WTC11 (cell line): ENCODE measurements at regions not wholly inside any gene's neighbourhood (a gene's known extent, or its start where the extent isn't known, plus 50 kb on each side); places are given as distances from the start of the nearest gene placed in this dataset.
"Not testable (repeated sequence)": the region's sequence is repeated elsewhere in the genome, so short reads cannot be mapped to it uniquely, and the experiment has no call there.

Source experiments
- ATAC-seq: fragments of 200-7000 bp; cut with Tn5 transposase; 2 replicates; pipeline ENCODE4 v1.10.0; 2021; ENCODE audit warnings: mild to moderate bottlenecking, moderate library complexity
- CTCF ChIA-PET: fragments of 300-600 bp; sonication (Branson Sonifier 250); formaldehyde crosslinking; loops from one replicate; lab custom pipeline; 2021; ENCODE audit warnings: antibody characterized with exemption; lab: Charles Lee
- POLR2A ChIA-PET: fragments of 350-600 bp; sonication (Branson Sonifier 250); formaldehyde crosslinking; loops from one replicate; lab custom pipeline; 2021; ENCODE audit warnings: antibody characterized with exemption; lab: Charles Lee
- DNase-seq: peaks from one replicate; pipeline ENCODE4 v3.0.0; 2021; ENCODE audit warnings: low spot score
- H3K27ac Mint-ChIP-seq: 2 replicates; pipeline ENCODE4 v1.8.0; 2021; ENCODE audit warnings: mixed read lengths
- H3K27me3 Mint-ChIP-seq: 2 replicates; pipeline ENCODE4 v1.8.0; 2021; ENCODE audit warnings: low read depth, mild to moderate bottlenecking, moderate library complexity, mixed read lengths
- H3K36me3 Mint-ChIP-seq: 2 replicates; pipeline ENCODE4 v1.8.0; 2021; ENCODE audit warnings: mixed read lengths
- H3K4me1 Mint-ChIP-seq: 2 replicates; pipeline ENCODE4 v1.8.0; 2022; ENCODE audit warnings: mixed read lengths
- H3K4me3 Mint-ChIP-seq: 2 replicates; pipeline ENCODE4 v1.8.0; 2021; ENCODE audit warnings: mild to moderate bottlenecking, moderate library complexity, mixed read lengths
- H3K9me3 Mint-ChIP-seq: 2 replicates; pipeline ENCODE4 v1.8.0; 2021; ENCODE audit warnings: mixed read lengths
- ATF1 ChIP-seq: sonication (generic); formaldehyde crosslinking; IDR thresholded peaks from 2 replicates; pipeline ENCODE4 v1.8.1; 2023; ENCODE audit warnings: mild to moderate bottlenecking, moderate library complexity, missing genetic modification reagents
- CREB1 ChIP-seq: sonication (generic); formaldehyde crosslinking; IDR thresholded peaks from 2 replicates; pipeline ENCODE4 v1.8.0; 2023; ENCODE audit warnings: mild to moderate bottlenecking, missing genetic modification reagents
- ELF4 ChIP-seq: sonication (generic); formaldehyde crosslinking; IDR thresholded peaks from 2 replicates; pipeline ENCODE4 v1.8.1; 2022; ENCODE audit warnings: low read depth, mild to moderate bottlenecking, moderate library complexity, missing genetic modification reagents
- EMX1 ChIP-seq: fragments of 250-450 bp; sonication (Bioruptor Pico); IDR thresholded peaks from 2 replicates; pipeline ENCODE4 v1.8.0; 2021; ENCODE audit warnings: mild to moderate bottlenecking
- ESRRA ChIP-seq: sonication (generic); formaldehyde crosslinking; IDR thresholded peaks from 2 replicates; pipeline ENCODE4 v1.8.1; 2022; ENCODE audit warnings: mild to moderate bottlenecking, missing genetic modification reagents, borderline replicate concordance
- ETV6 ChIP-seq: sonication (generic); formaldehyde crosslinking; IDR thresholded peaks from 2 replicates; pipeline ENCODE4 v1.8.1; 2022; ENCODE audit warnings: mild to moderate bottlenecking, missing genetic modification reagents
- FOXJ3 ChIP-seq: sonication (generic); formaldehyde crosslinking; IDR thresholded peaks from 2 replicates; pipeline ENCODE4 v1.9.0; 2021; ENCODE audit warnings: missing genetic modification reagents, mild to moderate bottlenecking, borderline replicate concordance
- FOXK1 ChIP-seq: sonication (generic); formaldehyde crosslinking; IDR thresholded peaks from 2 replicates; pipeline ENCODE4 v1.8.0; 2022; ENCODE audit warnings: mild to moderate bottlenecking, moderate library complexity, missing genetic modification reagents
- HMGA2 ChIP-seq: fragments of 250-450 bp; sonication (Bioruptor Pico); IDR thresholded peaks from 2 replicates; pipeline ENCODE4 v1.4.0; 2021; ENCODE audit warnings: mild to moderate bottlenecking, moderate library complexity
- IRF2 ChIP-seq: sonication (generic); formaldehyde crosslinking; IDR thresholded peaks from 2 replicates; pipeline ENCODE4 v1.8.0; 2022; ENCODE audit warnings: low read depth, missing genetic modification reagents, borderline replicate concordance
- JUN ChIP-seq: sonication (generic); formaldehyde crosslinking; IDR thresholded peaks from 2 replicates; pipeline ENCODE4 v1.8.0; 2023; ENCODE audit warnings: mild to moderate bottlenecking, missing genetic modification reagents
- NFE2L1 ChIP-seq: sonication (generic); formaldehyde crosslinking; IDR thresholded peaks from 2 replicates; pipeline ENCODE4 v1.8.1; 2023; ENCODE audit warnings: missing genetic modification reagents
- RELA ChIP-seq: sonication (generic); formaldehyde crosslinking; IDR thresholded peaks from 2 replicates; pipeline ENCODE4 v1.8.1; 2022; ENCODE audit warnings: missing genetic modification reagents, mild to moderate bottlenecking, borderline replicate concordance
- RORB ChIP-seq: fragments of 250-450 bp; sonication (Bioruptor Pico); IDR thresholded peaks from 2 replicates; pipeline ENCODE4 v1.9.0; 2021; ENCODE audit warnings: mild to moderate bottlenecking
- SMAD3 ChIP-seq: sonication (generic); formaldehyde crosslinking; IDR thresholded peaks from 2 replicates; pipeline ENCODE4 v1.8.0; 2022; ENCODE audit warnings: missing genetic modification reagents, mild to moderate bottlenecking, borderline replicate concordance
- TCF7 ChIP-seq: sonication (generic); formaldehyde crosslinking; IDR thresholded peaks from 2 replicates; pipeline ENCODE4 v1.8.0; 2022; ENCODE audit warnings: mild to moderate bottlenecking, low read depth, missing genetic modification reagents, moderate library complexity
- TEAD1 ChIP-seq: sonication (generic); formaldehyde crosslinking; IDR thresholded peaks from 2 replicates; pipeline ENCODE4 v1.8.0; 2022; ENCODE audit warnings: mild to moderate bottlenecking, missing genetic modification reagents
- ZNF138 ChIP-seq: sonication (generic); formaldehyde crosslinking; conservative IDR thresholded peaks from 2 replicates; pipeline ENCODE4 v1.8.1; 2022; ENCODE audit warnings: mild to moderate bottlenecking, moderate library complexity, missing genetic modification reagents
- ZNF317 ChIP-seq: sonication (generic); formaldehyde crosslinking; IDR thresholded peaks from 2 replicates; pipeline ENCODE4 v1.8.1; 2023; ENCODE audit warnings: low read depth, mild to moderate bottlenecking, moderate library complexity, missing genetic modification reagents, borderline replicate concordance
- ZNF416 ChIP-seq: fragments of 250-450 bp; sonication (Bioruptor Pico); IDR thresholded peaks from 2 replicates; pipeline ENCODE4 v1.9.0; 2021; ENCODE audit warnings: mild to moderate bottlenecking, inconsistent platforms
- TF ChIP-seq, protein P1 (sequence below): sonication (generic); formaldehyde crosslinking; IDR thresholded peaks from 2 replicates; pipeline ENCODE4 v1.8.0; 2022; ENCODE audit warnings: mild to moderate bottlenecking, missing genetic modification reagents
- TF ChIP-seq, protein P2 (sequence below): sonication (generic); formaldehyde crosslinking; IDR thresholded peaks from 2 replicates; pipeline ENCODE4 v1.8.1; 2022; ENCODE audit warnings: missing genetic modification reagents, borderline replicate concordance
- TF ChIP-seq, protein P3 (sequence below): sonication (generic); formaldehyde crosslinking; IDR thresholded peaks from 2 replicates; pipeline ENCODE4 v1.8.1; 2023; ENCODE audit warnings: mild to moderate bottlenecking, moderate library complexity, missing genetic modification reagents
- TF ChIP-seq, protein P4 (sequence below): fragments of 250-450 bp; sonication (Bioruptor Pico); IDR thresholded peaks from 2 replicates; pipeline ENCODE4 v1.9.0; 2021; ENCODE audit warnings: moderate library complexity, mild to moderate bottlenecking, inconsistent platforms, borderline replicate concordance
- TF ChIP-seq, protein P5 (sequence below): fragments of 200-600 bp; IDR thresholded peaks from 2 replicates; pipeline ENCODE4 v1.8.0; 2022; ENCODE audit warnings: antibody characterized with exemption
- TF ChIP-seq, protein P6 (sequence below): sonication (generic); formaldehyde crosslinking; IDR thresholded peaks from 2 replicates; pipeline ENCODE4 v1.8.1; 2023; ENCODE audit warnings: mild to moderate bottlenecking, missing genetic modification reagents, moderate library complexity

DNA sequence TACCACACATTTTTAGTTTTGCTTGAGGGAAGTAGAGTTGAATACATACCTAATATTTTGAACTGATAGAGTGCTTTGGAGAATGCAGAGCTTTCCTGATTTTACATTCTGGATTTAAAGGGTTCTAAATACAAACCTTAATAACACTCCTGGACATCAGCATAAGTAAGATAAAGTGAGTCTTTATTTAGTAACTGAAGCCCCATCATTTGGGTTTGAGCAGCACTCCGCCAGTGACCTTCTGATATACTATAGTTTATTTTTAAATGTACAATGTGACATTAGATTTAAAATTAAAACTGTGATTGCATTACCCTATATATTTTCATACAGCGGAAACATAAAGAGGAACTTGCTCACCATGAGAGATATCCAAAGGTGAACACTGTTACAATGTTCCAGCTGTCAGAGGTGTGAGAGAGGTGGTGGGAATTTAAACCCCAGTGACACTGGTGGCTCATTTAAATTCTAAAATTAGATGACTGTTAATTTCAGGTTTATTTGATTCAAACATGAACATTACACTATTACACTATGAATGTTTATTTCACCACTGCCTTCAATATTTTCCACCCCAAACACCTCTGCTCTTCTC lies 203.0 kb upstream of the PCSK5 start:
- Mint-ChIP-seq H3K27ac (no peak overlapping the region), H3K4me1 (0 out of 2 replicates have a peak, but pooled peaks cover 3% of the 10 kb centered on the region), H3K9me3 (peaks cover 39% of the 10 kb centered on the region), H3K36me3 (peaks cover 6% of the 10 kb centered on the region; the same call in 1 of the 2 replicates), H3K4me3 (no peak overlapping the region), H3K27me3 (no peaks in the 10 kb centered on the region)
- ATAC-seq (no peak), DNase-seq (no peak)
- CTCF ChIA-PET, result no interaction called here
- POLR2A ChIA-PET, result no interaction called here
- no peak for TF ChIP-seq NFE2L1 (CRISPR knock-in tag)
- TF ChIP-seq, protein P1, sequence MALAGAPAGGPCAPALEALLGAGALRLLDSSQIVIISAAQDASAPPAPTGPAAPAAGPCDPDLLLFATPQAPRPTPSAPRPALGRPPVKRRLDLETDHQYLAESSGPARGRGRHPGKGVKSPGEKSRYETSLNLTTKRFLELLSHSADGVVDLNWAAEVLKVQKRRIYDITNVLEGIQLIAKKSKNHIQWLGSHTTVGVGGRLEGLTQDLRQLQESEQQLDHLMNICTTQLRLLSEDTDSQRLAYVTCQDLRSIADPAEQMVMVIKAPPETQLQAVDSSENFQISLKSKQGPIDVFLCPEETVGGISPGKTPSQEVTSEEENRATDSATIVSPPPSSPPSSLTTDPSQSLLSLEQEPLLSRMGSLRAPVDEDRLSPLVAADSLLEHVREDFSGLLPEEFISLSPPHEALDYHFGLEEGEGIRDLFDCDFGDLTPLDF, result no peak
- TF ChIP-seq, protein P2, sequence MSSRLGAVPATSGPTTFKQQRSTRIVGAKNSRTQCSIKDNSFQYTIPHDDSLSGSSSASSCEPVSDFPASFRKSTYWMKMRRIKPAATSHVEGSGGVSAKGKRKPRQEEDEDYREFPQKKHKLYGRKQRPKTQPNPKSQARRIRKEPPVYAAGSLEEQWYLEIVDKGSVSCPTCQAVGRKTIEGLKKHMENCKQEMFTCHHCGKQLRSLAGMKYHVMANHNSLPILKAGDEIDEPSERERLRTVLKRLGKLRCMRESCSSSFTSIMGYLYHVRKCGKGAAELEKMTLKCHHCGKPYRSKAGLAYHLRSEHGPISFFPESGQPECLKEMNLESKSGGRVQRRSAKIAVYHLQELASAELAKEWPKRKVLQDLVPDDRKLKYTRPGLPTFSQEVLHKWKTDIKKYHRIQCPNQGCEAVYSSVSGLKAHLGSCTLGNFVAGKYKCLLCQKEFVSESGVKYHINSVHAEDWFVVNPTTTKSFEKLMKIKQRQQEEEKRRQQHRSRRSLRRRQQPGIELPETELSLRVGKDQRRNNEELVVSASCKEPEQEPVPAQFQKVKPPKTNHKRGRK (CRISPR knock-in tag), result no peak
- no peak for TF ChIP-seq TCF7 (CRISPR knock-in tag)
- TF ChIP-seq TEAD1 (CRISPR knock-in tag), result no peak
- TF ChIP-seq FOXK1, result no peak
- TF ChIP-seq ETV6, result no peak
- TF ChIP-seq FOXJ3, result no peak
- no peak for TF ChIP-seq EMX1 (CRISPR knock-in tag)
- no peak for TF ChIP-seq IRF2 (CRISPR knock-in tag)
- no peak for TF ChIP-seq JUN (CRISPR knock-in tag)
- TF ChIP-seq, protein P3, sequence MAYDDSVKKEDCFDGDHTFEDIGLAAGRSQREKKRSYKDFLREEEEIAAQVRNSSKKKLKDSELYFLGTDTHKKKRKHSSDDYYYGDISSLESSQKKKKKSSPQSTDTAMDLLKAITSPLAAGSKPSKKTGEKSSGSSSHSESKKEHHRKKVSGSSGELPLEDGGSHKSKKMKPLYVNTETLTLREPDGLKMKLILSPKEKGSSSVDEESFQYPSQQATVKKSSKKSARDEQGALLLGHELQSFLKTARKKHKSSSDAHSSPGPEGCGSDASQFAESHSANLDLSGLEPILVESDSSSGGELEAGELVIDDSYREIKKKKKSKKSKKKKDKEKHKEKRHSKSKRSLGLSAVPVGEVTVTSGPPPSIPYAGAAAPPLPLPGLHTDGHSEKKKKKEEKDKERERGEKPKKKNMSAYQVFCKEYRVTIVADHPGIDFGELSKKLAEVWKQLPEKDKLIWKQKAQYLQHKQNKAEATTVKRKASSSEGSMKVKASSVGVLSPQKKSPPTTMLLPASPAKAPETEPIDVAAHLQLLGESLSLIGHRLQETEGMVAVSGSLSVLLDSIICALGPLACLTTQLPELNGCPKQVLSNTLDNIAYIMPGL, result no peak
- TF ChIP-seq ZNF416 (CRISPR knock-in tag), result no peak
- TF ChIP-seq ELF4, result no peak
- no peak for TF ChIP-seq ZNF138
- no peak for TF ChIP-seq ESRRA (CRISPR knock-in tag)
- TF ChIP-seq ZNF317 (CRISPR knock-in tag), result no peak
- TF ChIP-seq, protein P4, sequence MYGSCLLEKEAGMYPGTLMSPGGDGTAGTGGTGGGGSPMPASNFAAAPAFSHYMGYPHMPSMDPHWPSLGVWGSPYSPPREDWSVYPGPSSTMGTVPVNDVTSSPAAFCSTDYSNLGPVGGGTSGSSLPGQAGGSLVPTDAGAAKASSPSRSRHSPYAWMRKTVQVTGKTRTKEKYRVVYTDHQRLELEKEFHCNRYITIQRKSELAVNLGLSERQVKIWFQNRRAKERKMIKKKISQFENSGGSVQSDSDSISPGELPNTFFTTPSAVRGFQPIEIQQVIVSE (CRISPR knock-in tag), result no peak

DNA sequence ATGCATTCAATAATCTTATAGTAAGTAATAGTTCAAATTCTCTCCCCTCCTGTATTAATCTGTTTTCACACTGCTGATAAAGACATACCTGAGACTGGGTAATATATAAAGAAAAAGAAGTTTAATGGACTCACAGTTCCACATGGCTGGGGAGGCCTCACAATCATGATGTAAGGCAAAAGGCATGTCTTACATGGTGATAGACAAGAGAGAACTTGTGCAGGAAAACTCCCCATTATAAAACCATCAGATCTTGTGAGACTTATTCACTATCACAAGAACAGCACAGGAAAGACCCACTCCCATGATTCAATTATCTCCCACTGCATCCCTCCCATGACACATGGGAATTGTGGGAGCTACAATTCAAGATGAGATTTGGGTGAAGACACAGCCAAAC lies 199.9 kb upstream of the PCSK5 start:
- DNase-seq, H3K36me3 Mint-ChIP-seq, H3K27ac Mint-ChIP-seq, ATAC-seq, H3K4me3 Mint-ChIP-seq, H3K27me3 Mint-ChIP-seq, CTCF ChIA-PET, POLR2A ChIA-PET, H3K4me1 Mint-ChIP-seq: not testable (repeated sequence)
- peaks cover 30% of the 10 kb centered on the region for H3K9me3 Mint-ChIP-seq

DNA sequence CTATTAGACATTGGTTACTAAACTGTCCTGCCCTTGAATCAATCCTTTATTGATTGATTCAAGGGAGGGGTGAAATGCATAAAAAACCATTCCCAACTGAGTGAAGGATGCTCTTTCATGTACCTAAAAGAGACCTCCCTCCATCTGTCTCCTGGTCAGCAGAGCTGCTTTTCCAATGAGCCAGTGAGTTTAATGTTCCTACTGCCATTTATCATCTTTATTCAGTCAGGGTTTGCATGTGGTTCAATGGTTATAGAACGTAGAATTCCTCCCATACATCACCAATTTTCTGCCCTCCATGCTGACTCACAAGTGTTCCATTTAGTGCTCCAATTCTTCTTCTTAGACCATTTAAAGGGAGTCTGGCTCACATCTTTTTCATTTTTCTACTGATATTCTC lies 199.1 kb upstream of the PCSK5 start:
- H3K4me1 Mint-ChIP-seq, result no peaks in the 10 kb centered on the region
- ChIA-PET POLR2A (no interaction called here), CTCF (no interaction called here)
- DNase-seq (no peak), ATAC-seq (no peak)
- H3K27me3 Mint-ChIP-seq, result no peaks in the 10 kb centered on the region
- TF ChIP-seq, protein P5, sequence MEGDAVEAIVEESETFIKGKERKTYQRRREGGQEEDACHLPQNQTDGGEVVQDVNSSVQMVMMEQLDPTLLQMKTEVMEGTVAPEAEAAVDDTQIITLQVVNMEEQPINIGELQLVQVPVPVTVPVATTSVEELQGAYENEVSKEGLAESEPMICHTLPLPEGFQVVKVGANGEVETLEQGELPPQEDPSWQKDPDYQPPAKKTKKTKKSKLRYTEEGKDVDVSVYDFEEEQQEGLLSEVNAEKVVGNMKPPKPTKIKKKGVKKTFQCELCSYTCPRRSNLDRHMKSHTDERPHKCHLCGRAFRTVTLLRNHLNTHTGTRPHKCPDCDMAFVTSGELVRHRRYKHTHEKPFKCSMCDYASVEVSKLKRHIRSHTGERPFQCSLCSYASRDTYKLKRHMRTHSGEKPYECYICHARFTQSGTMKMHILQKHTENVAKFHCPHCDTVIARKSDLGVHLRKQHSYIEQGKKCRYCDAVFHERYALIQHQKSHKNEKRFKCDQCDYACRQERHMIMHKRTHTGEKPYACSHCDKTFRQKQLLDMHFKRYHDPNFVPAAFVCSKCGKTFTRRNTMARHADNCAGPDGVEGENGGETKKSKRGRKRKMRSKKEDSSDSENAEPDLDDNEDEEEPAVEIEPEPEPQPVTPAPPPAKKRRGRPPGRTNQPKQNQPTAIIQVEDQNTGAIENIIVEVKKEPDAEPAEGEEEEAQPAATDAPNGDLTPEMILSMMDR, result no peak
- TF ChIP-seq RORB (CRISPR knock-in tag) (no peak), ATF1 (CRISPR knock-in tag) (no peak), CREB1 (no peak), SMAD3 (CRISPR knock-in tag) (no peak), HMGA2 (no peak), RELA (no peak)
- TF ChIP-seq, protein P6, sequence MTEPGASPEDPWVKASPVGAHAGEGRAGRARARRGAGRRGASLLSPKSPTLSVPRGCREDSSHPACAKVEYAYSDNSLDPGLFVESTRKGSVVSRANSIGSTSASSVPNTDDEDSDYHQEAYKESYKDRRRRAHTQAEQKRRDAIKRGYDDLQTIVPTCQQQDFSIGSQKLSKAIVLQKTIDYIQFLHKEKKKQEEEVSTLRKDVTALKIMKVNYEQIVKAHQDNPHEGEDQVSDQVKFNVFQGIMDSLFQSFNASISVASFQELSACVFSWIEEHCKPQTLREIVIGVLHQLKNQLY (CRISPR knock-in tag), result no peak
- peaks cover 30% of the 10 kb centered on the region for H3K9me3 Mint-ChIP-seq
- peaks cover 3% of the 10 kb centered on the region; the same call in 1 of the 2 replicates for H3K36me3 Mint-ChIP-seq
- H3K27ac Mint-ChIP-seq, result no peak overlapping the region
- H3K4me3 Mint-ChIP-seq, result no peak overlapping the region
